IMR-90 (cell line): ENCODE measurements at regions not wholly inside any gene's neighbourhood (a gene's known extent, or its start where the extent isn't known, plus 50 kb on each side); places are given as distances from the start of the nearest gene placed in this dataset.

Experiments used
- ATAC-seq: fragments of 200-7000 bp; cut with Tn5 transposase; 2 replicates; pipeline ENCODE4 v1.9.1; 2020; ENCODE audit warnings: low read depth, mild to moderate bottlenecking, moderate library complexity
- BruUV-seq: library from RNA; stranded (reverse); fragments of 400-500 nt; replicated peaks from 2 replicates; lab custom pipeline; 2021; lab: Mats Ljungman, UMichigan
- CTCF ChIA-PET: fragments of 300-600 bp; formaldehyde crosslinking; extraction: SDS; loops from one replicate; lab custom pipeline; 2021; ENCODE audit warnings: antibody characterized with exemption; lab: Yijun Ruan, JAX
- POLR2A ChIA-PET: fragments of 300-600 bp; sonication (Branson Sonifier 250); formaldehyde crosslinking; loops from one replicate; lab custom pipeline; 2022; ENCODE audit warnings: antibody characterized with exemption; ENCODE audit not compliant: unreplicated experiment; lab: Charles Lee
- DNase-seq: peaks from one replicate; pipeline ENCODE4 v3.0.0; 2013
- H2AFZ ChIP-seq: replicated peaks from 2 replicates; pipeline ENCODE3; 2013; ENCODE audit warnings: low read length, mild to moderate bottlenecking; ENCODE audit not compliant: poor library complexity
- H2AK5ac ChIP-seq: 2 replicates; pipeline ENCODE4 v1.6.1; 2013; ENCODE audit warnings: low read depth, low read length, inconsistent platforms
- H2AK9ac ChIP-seq: replicated peaks from 2 replicates; pipeline ENCODE3; 2013; ENCODE audit warnings: mild to moderate bottlenecking, low read depth, low read length, moderate library complexity; ENCODE audit not compliant: poor library complexity
- H2BK120ac ChIP-seq: 2 replicates; pipeline ENCODE4 v1.6.1; 2013; ENCODE audit warnings: low read depth, low read length, inconsistent platforms
- H2BK15ac ChIP-seq: 3 replicates; pipeline ENCODE4 v1.6.1; 2013; ENCODE audit warnings: low read depth, low read length, inconsistent platforms
- H2BK20ac ChIP-seq: 2 replicates; pipeline ENCODE4 v1.6.1; 2013; ENCODE audit warnings: low read depth, mild to moderate bottlenecking, inconsistent platforms, low read length, moderate library complexity
- H2BK5ac ChIP-seq: 2 replicates; pipeline ENCODE4 v1.6.1; 2013; ENCODE audit warnings: mild to moderate bottlenecking, low read depth, low read length, inconsistent platforms; ENCODE audit not compliant: poor library complexity, severe bottlenecking
- H3K14ac ChIP-seq: replicated peaks from 2 replicates; pipeline ENCODE4 v1.6.1; 2013; ENCODE audit warnings: low read depth, low read length, inconsistent platforms
- H3K18ac ChIP-seq: 2 replicates; pipeline ENCODE4 v1.6.1; 2013; ENCODE audit warnings: low read depth, low read length, control low read depth
- H3K23ac ChIP-seq: 2 replicates; pipeline ENCODE4 v1.6.1; 2013; ENCODE audit warnings: low read depth, low read length, inconsistent platforms
- H3K27ac ChIP-seq: 2 replicates; pipeline ENCODE4 v1.5.1; 2013; ENCODE audit warnings: mild to moderate bottlenecking, control low read depth, low read length; ENCODE audit not compliant: insufficient read depth
- H3K27me3 ChIP-seq: 2 replicates; pipeline ENCODE4 v1.6.1; 2013; ENCODE audit warnings: low read length; ENCODE audit not compliant: control insufficient read depth, insufficient read depth
- H3K36me3 ChIP-seq: 2 replicates; pipeline ENCODE4 v1.6.1; 2013; ENCODE audit warnings: low read length, mixed read lengths; ENCODE audit not compliant: control insufficient read depth, insufficient read depth
- H3K4ac ChIP-seq: 2 replicates; pipeline ENCODE4 v1.6.1; 2013; ENCODE audit warnings: low read depth, low read length, inconsistent platforms
- H3K4me1 ChIP-seq: 2 replicates; pipeline ENCODE4 v1.6.1; 2013; ENCODE audit warnings: low read length, mixed read lengths; ENCODE audit not compliant: control insufficient read depth, insufficient read depth
- H3K4me2 ChIP-seq: 2 replicates; pipeline ENCODE4 v1.6.1; 2013; ENCODE audit warnings: low read depth, mild to moderate bottlenecking, control low read depth, low read length, moderate library complexity
- H3K4me3 ChIP-seq: 2 replicates; pipeline ENCODE4 v1.5.1; 2013; ENCODE audit warnings: low read depth, mild to moderate bottlenecking, control low read depth, low read length, moderate library complexity; ENCODE audit not compliant: insufficient read depth
- H3K56ac ChIP-seq: 2 replicates; pipeline ENCODE4 v1.6.1; 2013; ENCODE audit warnings: low read length, inconsistent platforms; ENCODE audit not compliant: insufficient read depth; ENCODE audit errors: extremely low read depth
- H3K79me1 ChIP-seq, 2 experiments: 2 replicates each; pipeline ENCODE4 v1.6.1; 2013; ENCODE audit warnings: low read length in 2 of 2, inconsistent platforms in 1 of 2, low read depth in 1 of 2
- H3K9ac ChIP-seq: 2 replicates; pipeline ENCODE4 v1.6.1; 2013; ENCODE audit warnings: low read depth, low read length, control low read depth
- H3K9me1 ChIP-seq: 2 replicates; pipeline ENCODE4 v1.6.1; 2013; ENCODE audit warnings: low read length, inconsistent platforms; ENCODE audit not compliant: insufficient read depth
- H3K9me3 ChIP-seq: 2 replicates; pipeline ENCODE4 v1.6.1; 2013; ENCODE audit warnings: low read length; ENCODE audit not compliant: control insufficient read depth, insufficient read depth
- H4K20me1 ChIP-seq: 2 replicates; pipeline ENCODE4 v1.6.1; 2013; ENCODE audit warnings: low read length, inconsistent platforms; ENCODE audit not compliant: insufficient read depth
- H4K5ac ChIP-seq: 2 replicates; pipeline ENCODE4 v1.6.1; 2013; ENCODE audit warnings: mild to moderate bottlenecking, low read depth, low read length, control low read depth
- H4K8ac ChIP-seq, 2 experiments: 2 replicates each; pipeline ENCODE4 v1.6.1; 2013; ENCODE audit warnings: low read depth in 2 of 2, low read length in 2 of 2, control low read depth in 1 of 2, inconsistent platforms in 1 of 2
- H4K91ac ChIP-seq: 2 replicates; pipeline ENCODE4 v1.6.1; 2013; ENCODE audit warnings: low read depth, low read length, inconsistent platforms; ENCODE audit not compliant: insufficient read depth
- BHLHE40 ChIP-seq: fragments of 150-350 bp; IDR thresholded peaks from 2 replicates; pipeline ENCODE4 v1.6.1; 2016; ENCODE audit warnings: mild to moderate bottlenecking, low read depth, low read length
- CEBPB ChIP-seq: IDR thresholded peaks from 2 replicates; pipeline ENCODE4 v1.6.1; 2012; ENCODE audit warnings: low read depth, low read length, improper control_type of control experiment
- CHD1 ChIP-seq: IDR thresholded peaks from 2 replicates; pipeline ENCODE4 v1.6.1; 2012; ENCODE audit warnings: low read depth, low read length, improper control_type of control experiment
- CTCF ChIP-seq: conservative IDR thresholded peaks from 2 replicates; pipeline ENCODE4 v1.5.1; 2012; ENCODE audit warnings: mild to moderate bottlenecking, low read depth, low read length, improper control_type of control experiment
- ELK1 ChIP-seq: fragments of 150-350 bp; IDR thresholded peaks from 2 replicates; pipeline ENCODE4 v1.6.1; 2016; ENCODE audit warnings: low read depth, mild to moderate bottlenecking, low read length, moderate library complexity, borderline replicate concordance
- FOS ChIP-seq: fragments of 150-350 bp; IDR thresholded peaks from 2 replicates; pipeline ENCODE4 v1.6.1; 2016; ENCODE audit warnings: low read depth, low read length
- MAFK ChIP-seq: IDR thresholded peaks from 2 replicates; pipeline ENCODE4 v1.6.1; 2012; ENCODE audit warnings: low read depth, low read length, improper control_type of control experiment
- MAZ ChIP-seq: IDR thresholded peaks from 2 replicates; pipeline ENCODE4 v1.6.1; 2012; ENCODE audit warnings: low read depth, mild to moderate bottlenecking, low read length, improper control_type of control experiment, moderate library complexity, borderline replicate concordance
- MXI1 ChIP-seq: IDR thresholded peaks from 2 replicates; pipeline ENCODE4 v1.6.1; 2012; ENCODE audit warnings: low read depth, mild to moderate bottlenecking, low read length, moderate library complexity, borderline replicate concordance
- NFE2L2 ChIP-seq: fragments of 150-350 bp; IDR thresholded peaks from 2 replicates; pipeline ENCODE4 v1.6.1; 2016; ENCODE audit warnings: low read depth, mild to moderate bottlenecking, low read length
- POLR2A ChIP-seq: IDR thresholded peaks from 2 replicates; pipeline ENCODE4 v1.6.1; 2012; ENCODE audit warnings: mild to moderate bottlenecking, low read depth, low read length
- RAD21 ChIP-seq: IDR thresholded peaks from 2 replicates; pipeline ENCODE4 v1.6.1; 2012; ENCODE audit warnings: low read length, improper control_type of control experiment
- RCOR1 ChIP-seq: IDR thresholded peaks from 2 replicates; pipeline ENCODE4 v1.6.1; 2012; ENCODE audit warnings: mild to moderate bottlenecking, low read length, improper control_type of control experiment; ENCODE audit not compliant: insufficient replicate concordance
- RFX5 ChIP-seq: IDR thresholded peaks from 2 replicates; pipeline ENCODE4 v1.8.0; 2012; ENCODE audit warnings: low read depth, mild to moderate bottlenecking, low read length, moderate library complexity
- SMC3 ChIP-seq: fragments of 150-350 bp; IDR thresholded peaks from 2 replicates; pipeline ENCODE4 v1.6.1; 2016; ENCODE audit warnings: low read depth, mild to moderate bottlenecking, antibody characterized with exemption, low read length, moderate library complexity
- USF2 ChIP-seq: fragments of 150-350 bp; IDR thresholded peaks from 2 replicates; pipeline ENCODE4 v1.6.1; 2017; ENCODE audit warnings: mild to moderate bottlenecking, antibody characterized with exemption, low read length, low read depth
- WGBS, 2 experiments: methylation state at CpG; one replicate each; pipeline versions ENCODE4 v1.1.5 to v1.1.7; 2013; ENCODE audit warnings: missing lambda C conversion rate in 2 of 2; ENCODE audit not compliant: insufficient read length in 1 of 2; ENCODE audit errors: extremely low coverage in 2 of 2; 5-methylcytosine and 5-hydroxymethylcytosine counted together
- dilution Hi-C: fragments of 300-500 bp; cut with HindIII; formaldehyde crosslinking; loops from one replicate; pipeline ENCODE4 v1.14.3; 2018; ENCODE audit warnings: low sequenced_read_pairs; ENCODE audit not compliant: unreplicated experiment
- in situ Hi-C: fragments of 300-500 bp; cut with MboI; formaldehyde crosslinking; loops from 3 replicates; pipeline ENCODE4 v1.14.3; 2019; ENCODE audit warnings: low sequenced_read_pairs, inconsistent platforms, mixed read lengths
- intact Hi-C: fragments of 100-400 bp; cut with micrococcal nuclease; formaldehyde crosslinking; loops from 2 replicates; pipeline ENCODE4 v1.10.0; 2022

- WGBS, 2 experiments: 85% methylated on average over 2 of the region's 4 CpGs; no CpG with 5 or more reads in 1 of the 2 experiments
- Histone ChIP-seq H3K56ac (no peak overlapping the region), H2AK5ac (no peak overlapping the region), H4K5ac (no peak overlapping the region), H3K36me3 (no peaks in the 10 kb centered on the region), H3K4me2 (no peak overlapping the region), H2AK9ac (no peak overlapping the region), H3K4me1 (no peaks in the 10 kb centered on the region), H3K4me3 (no peak overlapping the region), H3K27ac (no peak overlapping the region), H3K9me1 (no peaks in the 10 kb centered on the region), H3K23ac (no peak overlapping the region), H4K8ac (no peak overlapping the region), H2BK15ac (no peak overlapping the region), H2BK120ac (no peak overlapping the region), H4K20me1 (no peaks in the 10 kb centered on the region), H3K9ac (no peak overlapping the region), H3K9me3 (no peaks in the 10 kb centered on the region; the same call in none of the 2 replicates), H3K79me1 (no peaks in the 10 kb centered on the region), H2AFZ (no peak overlapping the region), H3K27me3 (peaks cover 7% of the 10 kb centered on the region), H2BK20ac (no peak overlapping the region), H3K14ac (no peak overlapping the region), H3K18ac (no peak overlapping the region), H4K91ac (no peak overlapping the region), H2BK5ac (no peak overlapping the region), H3K4ac (no peak overlapping the region)
- TF ChIP-seq RFX5: no peak
- TF ChIP-seq RCOR1: no peak
- TF ChIP-seq MAZ: no peak
- TF ChIP-seq FOS: no peak
- no peak for TF ChIP-seq POLR2A
- no peak for TF ChIP-seq MXI1
- no peak for TF ChIP-seq CHD1
- TF ChIP-seq USF2: no peak
- TF ChIP-seq BHLHE40: no peak
- TF ChIP-seq ELK1: no peak
- no peak for TF ChIP-seq CEBPB
- no peak for TF ChIP-seq MAFK
- TF ChIP-seq CTCF: no peak
- no peak for TF ChIP-seq SMC3
- TF ChIP-seq NFE2L2: no peak
- no peak for TF ChIP-seq RAD21
- dilution Hi-C loops: no loop called here
- intact Hi-C loops: no loop called here
- POLR2A ChIA-PET: no interaction called here
- in situ Hi-C loops: no loop called here
- CTCF ChIA-PET: no interaction called here
- no peak for ATAC-seq
- BruUV-seq: no TSS peak
- DNase-seq: no peak
Measured at GRCh38 chr19:13561461-13561860, 55.2 kb upstream of the CACNA1A start.
